NCI-H2227 (cell line): ENCODE measurements at regions not wholly inside any gene's neighbourhood (a gene's known extent, or its start where the extent isn't known, plus 50 kb on each side); places are given as distances from the start of the nearest gene placed in this dataset.

ENCODE experiments used
- DNase-seq: peaks from one replicate; lab custom pipeline; 2025; ENCODE audit not compliant: unreplicated experiment; lab: John Stamatoyannopoulos, UW

GRCh38 chr12:98418357-98419075 is 96.9 kb upstream of the TMPO start:
- no peak for DNase-seq

GRCh38 chr12:98419081-98419794 is 96.2 kb upstream of the TMPO start:
- no peak for DNase-seq

DNA sequence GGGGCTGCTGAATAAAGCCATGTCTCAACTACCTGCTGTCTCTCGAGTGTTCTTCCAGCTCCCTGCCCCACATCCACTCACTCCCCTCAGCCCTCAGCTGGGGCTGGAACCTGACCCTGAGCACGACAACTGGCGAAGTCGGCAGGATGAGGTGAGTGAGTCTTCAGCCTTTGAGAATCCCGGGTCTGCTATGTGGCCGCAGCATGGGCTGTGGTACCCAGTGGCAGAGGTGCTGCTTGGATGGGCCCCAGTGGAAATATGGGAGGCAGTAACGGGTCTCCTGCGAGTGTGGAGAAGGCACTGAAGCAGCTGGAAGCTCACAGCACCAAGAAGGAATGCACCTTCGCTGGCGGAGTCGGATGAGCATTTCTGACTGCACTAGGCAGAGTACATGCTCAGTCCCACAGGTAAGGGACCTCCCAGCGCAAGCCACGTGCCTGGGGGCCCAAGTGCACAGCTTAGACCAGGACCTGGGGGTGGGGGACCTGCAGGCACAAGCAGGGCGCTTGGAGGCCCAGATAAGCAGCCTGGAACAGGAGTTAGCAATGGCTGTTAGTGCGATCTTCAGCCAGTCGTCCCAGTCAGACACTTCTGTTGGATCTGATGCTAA is 95.5 kb upstream of the TMPO start:
- DNase-seq = no peak

GRCh38 chr12:98420461-98420860 is 94.9 kb upstream of the TMPO start:
- DNase-seq = no peak

GRCh38 chr12:98421316-98421715 is 94.1 kb upstream of the TMPO start:
- no peak for DNase-seq

DNA sequence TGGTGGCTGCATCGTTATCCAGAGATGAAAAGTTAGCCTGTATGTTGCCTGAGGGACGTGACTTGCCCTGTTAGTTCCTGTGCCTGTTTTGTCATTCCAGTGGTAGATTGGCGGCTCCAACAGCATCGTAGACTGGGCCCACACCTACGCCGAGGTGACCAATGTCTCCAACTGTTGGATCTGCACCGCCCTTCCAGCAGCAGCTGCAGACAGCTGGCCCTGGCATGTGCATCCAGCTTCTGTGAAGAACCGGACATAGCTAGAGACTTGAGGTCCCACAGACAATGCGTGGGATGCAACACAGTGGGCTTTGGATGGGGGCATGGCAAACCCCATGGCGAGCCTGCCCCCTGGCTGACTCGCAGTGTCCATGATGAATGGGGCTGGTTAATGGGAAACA is 93.0 kb upstream of the TMPO start:
- no peak for DNase-seq

- DNase-seq = peak; percentile 23
Observed at GRCh38 chr12:98422812-98423211, 92.6 kb upstream of the TMPO start.

DNA sequence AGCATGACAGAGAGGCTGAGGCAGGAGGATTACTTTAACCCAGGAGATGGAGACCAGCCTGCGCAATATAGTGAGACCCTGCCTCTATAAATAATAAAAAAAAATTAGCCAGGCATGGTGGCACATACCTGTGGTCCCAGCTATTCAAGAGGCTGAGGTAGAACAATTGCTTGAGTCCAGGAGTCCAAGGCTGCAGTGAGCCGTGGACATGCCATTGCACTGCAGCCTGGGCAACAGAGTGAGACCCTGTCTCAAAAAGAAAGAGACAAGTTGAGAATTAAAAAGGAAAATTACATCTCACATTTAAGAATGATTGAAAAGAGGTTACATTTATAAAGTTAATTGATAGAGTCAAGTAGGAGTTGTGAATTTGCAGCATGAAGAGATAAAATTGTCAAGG is 91.4 kb upstream of the TMPO start:
- DNase-seq = no peak

DNA sequence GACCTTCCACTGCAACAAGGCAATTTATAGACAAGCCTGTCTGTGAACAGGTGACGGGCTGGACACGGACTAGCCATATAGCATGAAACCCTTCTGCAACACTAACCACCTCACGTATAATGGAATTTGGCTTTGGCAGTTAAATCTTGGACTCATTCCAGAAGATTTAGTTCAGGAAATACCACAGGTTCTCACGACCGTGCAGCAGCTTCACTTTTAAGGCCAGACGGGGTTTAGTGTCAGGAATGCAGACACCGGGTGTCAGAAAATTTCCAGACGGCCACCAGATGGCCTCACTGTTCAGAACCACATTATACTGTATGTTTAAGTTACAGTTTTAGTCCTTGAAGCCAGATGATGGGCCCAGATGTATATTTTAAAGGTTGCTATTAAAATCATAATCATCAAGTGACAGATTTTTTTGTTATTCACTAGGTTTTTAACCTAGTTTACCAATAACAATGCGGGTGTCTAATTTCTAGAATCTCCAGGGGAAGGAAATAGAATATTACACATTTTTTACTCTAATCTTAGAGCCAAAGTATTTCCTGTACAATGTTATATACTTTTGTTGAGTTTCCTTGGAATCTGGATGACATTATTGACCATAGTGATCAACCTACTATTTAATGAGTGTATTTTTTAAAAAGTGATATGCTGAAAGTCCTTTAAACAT is 90.5 kb upstream of the TMPO start:
- peak; percentile 57 for DNase-seq

DNA sequence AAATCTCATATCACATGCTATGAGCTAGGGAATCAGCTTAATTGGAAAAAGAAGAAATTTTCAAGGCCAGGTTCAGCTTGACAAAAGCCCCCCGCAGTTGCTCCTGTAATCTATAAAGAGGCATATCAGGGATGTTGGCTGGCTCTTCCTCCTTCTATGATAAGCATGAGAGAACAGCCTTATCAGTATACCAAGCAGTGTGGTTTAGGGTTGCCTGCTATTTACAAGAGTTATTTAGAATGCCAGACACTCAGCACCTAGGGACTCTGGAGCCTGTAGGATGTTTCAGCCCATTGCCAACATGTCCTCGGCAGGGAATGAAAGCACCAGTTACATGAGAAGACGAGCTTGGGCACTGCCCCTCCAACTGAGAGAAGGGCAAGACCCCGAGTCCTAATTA is 89.5 kb upstream of the TMPO start:
- DNase-seq = no peak

DNA sequence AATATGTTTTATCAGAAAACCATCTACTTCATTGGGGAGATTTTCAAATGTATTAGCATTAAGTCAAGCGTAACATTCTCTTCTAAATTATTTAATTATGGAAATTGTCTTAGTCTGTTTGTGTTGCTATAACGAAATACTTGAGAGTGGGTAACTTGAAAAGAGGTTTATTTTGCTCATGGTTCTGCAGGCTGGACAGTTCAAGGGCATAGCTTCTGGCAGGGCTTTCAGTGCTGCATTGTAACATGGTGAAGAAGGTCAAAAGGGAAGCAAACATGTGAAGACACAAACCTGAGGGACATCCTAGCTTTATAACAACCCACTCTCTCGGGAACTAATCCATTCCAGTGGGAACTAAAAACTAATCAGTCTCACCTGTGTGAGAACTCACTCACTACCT is 84.3 kb upstream of the TMPO start:
- no peak for DNase-seq

DNA sequence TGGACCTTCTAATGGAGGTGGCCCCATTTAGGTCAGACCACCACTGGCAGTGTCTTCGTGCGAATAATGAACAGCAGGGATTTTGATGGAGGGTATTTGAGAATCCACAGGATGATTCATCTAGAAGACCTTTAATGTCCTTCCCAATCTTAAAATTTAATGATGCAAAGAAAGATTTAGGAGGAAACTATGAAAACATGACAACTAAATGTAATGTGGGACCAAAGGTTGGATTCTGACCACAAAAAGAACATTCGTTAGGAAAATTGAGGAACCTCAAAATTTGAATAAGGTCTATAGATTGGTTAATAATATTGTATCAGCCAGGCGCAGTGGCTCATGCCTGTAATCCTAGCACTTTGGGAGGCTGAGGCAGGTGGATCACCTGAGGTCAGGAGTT is 78.2 kb upstream of the TMPO start:
- DNase-seq = no peak

DNA sequence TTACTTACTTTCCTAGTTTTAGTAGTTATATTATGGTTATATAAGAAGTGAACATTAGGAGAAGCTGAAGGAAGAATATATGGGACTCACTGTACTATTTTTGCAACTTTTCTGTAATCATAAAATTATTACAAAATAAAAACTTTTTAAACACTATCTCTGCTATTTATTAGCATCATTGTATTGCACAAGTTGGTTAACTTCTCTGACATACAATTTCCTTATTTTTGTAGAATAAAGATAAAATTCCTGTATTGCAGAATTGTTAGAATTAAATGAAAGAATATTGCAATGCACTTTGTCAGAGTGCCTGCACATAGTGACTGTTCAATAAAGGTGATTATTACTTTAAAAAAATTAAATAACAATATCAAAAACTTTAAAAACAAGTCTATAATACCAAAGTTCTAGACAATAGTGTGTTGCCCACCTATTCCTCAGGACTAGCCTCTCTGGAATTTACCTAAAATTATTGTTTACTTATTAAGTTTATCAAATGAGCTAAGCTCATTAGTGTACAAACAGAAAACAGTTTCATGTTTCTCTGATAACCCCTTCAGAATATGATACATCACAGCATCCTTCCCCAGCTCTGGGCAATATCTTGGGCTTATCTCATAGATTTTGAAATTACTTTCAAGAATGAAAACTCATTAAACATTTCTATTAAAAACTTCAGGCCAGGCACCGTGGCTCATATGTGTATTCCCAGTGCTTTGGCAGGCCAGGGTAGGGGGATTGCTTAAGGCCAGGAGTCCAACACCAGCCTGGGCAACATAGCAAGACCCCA is 77.4 kb upstream of the TMPO start:
- no peak for DNase-seq

- DNase-seq = no peak
Observed at GRCh38 chr12:98438656-98439230, 76.6 kb upstream of the TMPO start.

- no peak for DNase-seq
Observed at GRCh38 chr12:98439471-98439951, 75.9 kb upstream of the TMPO start.

GRCh38 chr12:98439981-98440581 is 75.3 kb upstream of the TMPO start:
- no peak for DNase-seq

- no peak for DNase-seq
Observed at GRCh38 chr12:98446060-98446459, 69.3 kb upstream of the TMPO start.

DNA sequence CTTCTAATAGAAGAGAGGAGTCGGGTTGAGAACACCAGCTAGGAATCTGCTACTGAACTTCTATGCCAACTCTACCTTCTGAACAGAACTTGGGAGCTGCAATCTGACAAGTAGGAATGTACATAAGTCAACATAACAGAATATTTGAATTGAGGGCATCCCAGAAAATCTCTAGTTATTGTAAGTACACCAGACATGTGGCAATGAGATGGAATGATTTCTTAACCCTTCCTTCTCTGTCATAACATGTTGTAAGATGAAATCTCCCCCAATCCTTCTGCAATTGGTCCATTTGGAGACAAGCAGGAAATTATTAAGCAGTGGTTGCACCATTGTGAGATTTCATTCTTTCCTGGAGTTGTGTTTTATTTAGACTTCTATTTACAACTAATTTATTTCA is 68.7 kb upstream of the TMPO start:
- no peak for DNase-seq

GRCh38 chr12:98449584-98449983 is 65.8 kb upstream of the TMPO start:
- DNase-seq = no peak

- DNase-seq = no peak
Observed at GRCh38 chr12:98453070-98453469, 62.3 kb upstream of the TMPO start.
